Common myeloid progenitor, CD34-positive (primary cell): ENCODE measurements at regions not wholly inside any gene's neighbourhood (a gene's known extent, or its start where the extent isn't known, plus 50 kb on each side); places are given as distances from the start of the nearest gene placed in this dataset.

Experiments used
- CTCF ChIA-PET: fragments of 350-600 bp; sonication (Branson Sonifier 250); formaldehyde crosslinking; loops from one replicate; lab custom pipeline; 2021; ENCODE audit warnings: antibody characterized with exemption; lab: Charles Lee
- POLR2A ChIA-PET: fragments of 350-600 bp; sonication (Branson Sonifier 250); formaldehyde crosslinking; loops from one replicate; lab custom pipeline; 2021; ENCODE audit warnings: antibody characterized with exemption; lab: Charles Lee
- DNase-seq, 3 donors: peaks; one replicate each; pipeline versions ENCODE4 v3.0.0 to v3.0.0-alpha.2; 2013
- H3K27ac ChIP-seq, 2 experiments: 1 replicate in 1 of 2; 2 replicates in 1 of 2; pipeline ENCODE4 v1.7.0; 2013; ENCODE audit warnings: inconsistent platforms in 2 of 2, low read length in 2 of 2, mild to moderate bottlenecking in 2 of 2, low read depth in 1 of 2, moderate library complexity in 1 of 2; ENCODE audit not compliant: severe bottlenecking in 2 of 2, insufficient read depth in 1 of 2, poor library complexity in 1 of 2
- H3K27me3 ChIP-seq, 5 experiments: replicated peaks in 2 of 5; 1 replicate in 3 of 5; 2 replicates in 2 of 5; pipeline versions ENCODE4 v1.6.1 to v1.7.0; 2013; ENCODE audit warnings: low read length in 4 of 5, mild to moderate bottlenecking in 2 of 5, moderate library complexity in 2 of 5, inconsistent platforms in 1 of 5; ENCODE audit not compliant: insufficient read depth in 5 of 5, control insufficient read depth in 4 of 5
- H3K36me3 ChIP-seq, 4 experiments: 1 replicate in 2 of 4; 2 replicates in 2 of 4; pipeline versions ENCODE4 v1.6.1 to v1.7.0; 2013; ENCODE audit warnings: low read length in 3 of 4, control low read depth in 1 of 4, mild to moderate bottlenecking in 1 of 4; ENCODE audit not compliant: control insufficient read depth in 4 of 4, insufficient read depth in 4 of 4
- H3K4me1 ChIP-seq, 4 experiments: 1 replicate in 3 of 4; 2 replicates in 1 of 4; pipeline versions ENCODE4 v1.6.1 to v1.7.1; 2013; ENCODE audit warnings: low read length in 3 of 4, mild to moderate bottlenecking in 3 of 4, control low read depth in 1 of 4, inconsistent platforms in 1 of 4, moderate library complexity in 1 of 4; ENCODE audit not compliant: control insufficient read depth in 4 of 4, insufficient read depth in 4 of 4; ENCODE audit errors: control extremely low read depth in 1 of 4
- H3K4me3 ChIP-seq, 7 experiments: 1 replicate in 4 of 7; 2 replicates in 3 of 7; pipeline versions ENCODE4 v1.5.1 to v1.7.0; 2013; ENCODE audit warnings: mild to moderate bottlenecking in 7 of 7, low read length in 6 of 7, moderate library complexity in 6 of 7, inconsistent platforms in 2 of 7, low read depth in 2 of 7, control low read depth in 1 of 7; ENCODE audit not compliant: insufficient read depth in 4 of 7, control insufficient read depth in 1 of 7; ENCODE audit errors: extremely low read depth in 1 of 7
- H3K9me3 ChIP-seq, 5 experiments: 1 replicate in 4 of 5; 2 replicates in 1 of 5; pipeline versions ENCODE4 v1.6.1 to v1.7.1; 2013; ENCODE audit warnings: low read length in 4 of 5, mild to moderate bottlenecking in 2 of 5, inconsistent platforms in 1 of 5, low read depth in 1 of 5, moderate library complexity in 1 of 5; ENCODE audit not compliant: control insufficient read depth in 4 of 5, insufficient read depth in 2 of 5; ENCODE audit errors: control extremely low read depth in 1 of 5
- WGBS: methylation state at CpG from one replicate; pipeline ENCODE4 v1.1.5; 2013; ENCODE audit not compliant: insufficient coverage; 5-methylcytosine and 5-hydroxymethylcytosine counted together

DNA sequence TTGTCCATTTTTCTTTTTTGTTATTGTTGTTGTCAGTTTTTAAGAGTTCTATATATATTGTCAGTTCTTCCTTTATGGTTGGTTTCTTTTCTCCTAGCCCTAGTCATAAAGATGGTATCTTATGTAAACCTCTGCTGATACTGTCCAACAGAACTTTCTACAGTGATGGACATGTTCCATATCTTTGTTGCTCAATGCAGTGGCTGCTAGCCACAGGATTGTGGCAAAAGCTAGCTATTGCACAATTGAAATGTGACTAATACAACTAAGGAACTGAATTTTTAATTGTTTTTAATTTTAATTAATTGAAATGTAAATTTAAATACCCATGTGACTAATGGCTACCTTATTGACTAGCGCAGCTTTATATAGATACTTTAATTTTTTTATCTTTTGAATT lies 411.8 kb upstream of the PTBP2 start:
- CTCF ChIA-PET: no interaction called here
- H3K9me3 ChIP-seq: no peaks in the 10 kb centered on the region
- no peak overlapping the region for H3K27ac ChIP-seq
- H3K27me3 ChIP-seq: no peaks in the 10 kb centered on the region
- H3K4me1 ChIP-seq: peaks cover 0 to 11% (median 0%) of the 10 kb centered on the region in 4 experiments
- POLR2A ChIA-PET: no interaction called here
- no peak overlapping the region for H3K4me3 ChIP-seq
- no CpG with 5 or more reads among the region's 1 CpG for WGBS
- H3K36me3 ChIP-seq: no peaks in the 10 kb centered on the region
- DNase-seq: peak in 2 of 3 donors; percentile 13 to 19

DNA sequence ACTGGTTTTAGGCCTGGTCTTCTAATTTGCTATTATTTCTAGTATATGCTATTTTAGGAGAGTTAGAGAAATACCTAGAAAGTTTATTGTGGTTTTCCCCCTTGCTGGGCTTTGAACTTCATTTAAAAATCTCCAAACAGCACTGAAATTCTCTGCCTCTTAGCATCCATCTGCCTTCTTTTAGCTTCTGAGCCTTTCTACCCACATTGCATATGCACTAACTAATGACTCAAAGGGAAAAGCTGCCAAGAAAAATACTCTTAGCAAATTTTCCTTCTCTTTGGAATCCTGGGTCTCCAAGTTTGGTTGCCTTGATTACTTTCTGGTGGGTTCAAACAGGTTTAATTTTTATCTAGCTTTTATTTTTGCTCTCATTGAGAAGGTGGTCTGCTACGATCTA lies 408.4 kb upstream of the PTBP2 start:
- H3K27me3 ChIP-seq: no peaks in the 10 kb centered on the region
- H3K27ac ChIP-seq: no peak overlapping the region
- H3K4me1 ChIP-seq: peaks cover 0 to 9% (median 0%) of the 10 kb centered on the region in 4 experiments
- WGBS: no CpG with 5 or more reads among the region's 1 CpG
- no peak for DNase-seq
- CTCF ChIA-PET: no interaction called here
- H3K9me3 ChIP-seq: no peaks in the 10 kb centered on the region
- H3K36me3 ChIP-seq: no peaks in the 10 kb centered on the region
- POLR2A ChIA-PET: no interaction called here
- no peak overlapping the region for H3K4me3 ChIP-seq

DNA sequence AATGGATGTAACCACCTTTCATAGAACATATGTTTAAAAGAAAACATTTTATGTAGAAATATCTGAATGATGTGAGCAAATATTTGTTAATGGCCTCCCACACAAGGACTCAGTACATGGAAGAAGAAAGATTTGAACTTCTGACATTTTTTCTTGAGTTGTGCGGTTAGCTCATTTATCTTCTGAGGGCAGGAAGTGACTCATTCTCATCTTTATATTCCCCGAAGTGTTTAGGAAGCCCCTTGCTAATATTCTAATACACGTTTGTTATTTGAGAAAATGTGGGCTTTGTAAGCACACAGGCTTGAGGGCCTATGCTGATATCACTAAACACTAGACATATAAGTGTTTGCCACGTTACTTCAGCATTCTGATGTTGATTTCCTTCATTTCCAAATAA lies 392.5 kb upstream of the PTBP2 start:
- ChIA-PET POLR2A (no interaction called here), CTCF (no interaction called here)
- no peaks in the 10 kb centered on the region for H3K4me1 ChIP-seq
- 80% methylated on average over 1 of the region's 4 CpGs for WGBS
- no peaks in the 10 kb centered on the region for H3K27me3 ChIP-seq
- no peaks in the 10 kb centered on the region for H3K36me3 ChIP-seq
- H3K27ac ChIP-seq: no peak overlapping the region
- H3K9me3 ChIP-seq: no peaks in the 10 kb centered on the region
- no peak for DNase-seq
- H3K4me3 ChIP-seq: no peak overlapping the region

DNA sequence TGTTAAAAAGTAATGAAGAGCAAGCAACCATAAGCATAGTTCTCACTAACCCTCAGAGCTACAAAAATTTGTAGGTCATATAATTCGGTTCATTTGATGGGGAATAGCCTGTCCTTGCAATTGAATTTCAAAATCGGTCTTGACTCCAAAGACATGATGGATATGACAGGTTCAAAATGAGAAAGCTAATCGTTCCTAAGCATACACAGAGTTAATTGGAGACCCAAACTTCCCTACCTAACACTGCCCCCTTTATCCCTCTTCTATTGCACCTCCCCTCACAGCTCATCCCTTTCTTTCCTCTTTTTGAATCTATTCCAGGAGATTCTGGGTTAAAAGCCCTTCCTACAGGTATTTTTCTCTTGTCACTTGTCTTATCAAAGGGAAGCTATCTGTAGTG lies 390.0 kb upstream of the PTBP2 start:
- ChIA-PET POLR2A (interaction anchor here (0.6 kb wide), 1 partner anchor 75 kb away, joined by 3 read pairs; no protein-coding TSS in a partner anchor), CTCF (no interaction called here)
- 100% methylated on average over 3 of the region's 3 CpGs for WGBS

DNA sequence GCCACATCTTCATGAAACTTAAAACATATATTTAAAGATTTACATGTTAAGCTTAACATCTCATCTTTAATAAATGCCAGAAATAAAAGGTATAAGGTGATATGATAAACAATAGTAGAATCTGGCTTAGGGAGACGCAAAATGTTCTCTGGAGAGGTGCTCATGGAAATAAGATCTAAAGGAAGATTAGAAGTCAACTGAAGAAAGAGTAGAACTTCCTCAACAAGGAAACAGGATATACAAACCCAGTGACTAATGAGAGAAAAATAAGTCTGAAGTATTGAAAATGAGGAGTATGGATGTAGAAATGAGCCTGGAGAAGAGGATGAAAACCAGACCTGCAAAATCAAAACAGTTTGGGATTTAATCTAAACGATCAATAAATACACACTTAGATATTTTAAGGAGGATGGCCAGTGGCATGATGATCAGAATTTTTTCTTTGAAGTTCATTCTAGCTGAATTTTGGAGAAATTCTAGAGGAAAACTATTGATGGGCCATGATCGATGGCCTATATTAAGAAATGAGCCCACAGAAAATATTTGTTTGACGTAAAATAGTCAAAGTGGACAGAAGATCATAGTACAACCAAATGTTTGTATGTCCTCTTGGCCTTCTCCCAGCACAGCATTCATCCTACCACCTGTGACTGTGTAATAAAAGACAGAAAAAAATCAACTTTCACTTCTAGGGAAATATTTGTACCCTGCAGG lies 387.9 kb upstream of the PTBP2 start:
- POLR2A ChIA-PET: no interaction called here
- no peak for DNase-seq
- Histone ChIP-seq H3K9me3 (peaks cover 0 to 3% (median 0%) of the 10 kb centered on the region in 5 experiments), H3K27me3 (no peaks in the 10 kb centered on the region), H3K4me3 (no peak overlapping the region), H3K27ac (no peak overlapping the region), H3K36me3 (no peaks in the 10 kb centered on the region), H3K4me1 (no peaks in the 10 kb centered on the region)
- CTCF ChIA-PET: no interaction called here
- WGBS: 100% methylated on average over 2 of the region's 4 CpGs

More for the DNA sequence above, 390.0 kb upstream of the PTBP2 start:
- no peak for DNase-seq
- H3K4me3 ChIP-seq: no peak overlapping the region
- no peak overlapping the region for H3K27ac ChIP-seq
- no peaks in the 10 kb centered on the region for H3K9me3 ChIP-seq
- no peaks in the 10 kb centered on the region for H3K27me3 ChIP-seq
- H3K4me1 ChIP-seq: no peaks in the 10 kb centered on the region
- no peaks in the 10 kb centered on the region for H3K36me3 ChIP-seq

DNA sequence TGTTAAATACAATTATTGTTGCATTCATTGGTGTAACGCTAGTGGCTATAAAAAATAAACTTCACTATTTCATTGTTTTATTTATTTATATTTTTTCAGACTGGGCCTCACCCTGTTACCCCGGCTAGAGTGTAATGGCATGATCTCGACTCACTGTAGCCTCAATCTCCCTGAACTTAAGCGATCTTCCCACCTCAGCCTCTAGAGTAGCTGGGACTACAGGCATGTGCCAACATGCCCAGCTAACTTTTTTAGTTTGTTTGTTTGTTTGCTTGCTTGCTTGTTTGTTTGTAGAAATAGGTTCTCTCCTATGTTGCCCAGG lies 387.4 kb upstream of the PTBP2 start:
- DNase-seq: no peak
- Histone ChIP-seq H3K27me3 (no peaks in the 10 kb centered on the region), H3K9me3 (peaks cover 0 to 3% (median 0%) of the 10 kb centered on the region in 5 experiments), H3K36me3 (no peaks in the 10 kb centered on the region), H3K4me3 (no peak overlapping the region), H3K27ac (no peak overlapping the region), H3K4me1 (no peaks in the 10 kb centered on the region)
- WGBS: no CpG with 5 or more reads among the region's 4 CpGs
- ChIA-PET CTCF (no interaction called here), POLR2A (no interaction called here)

DNA sequence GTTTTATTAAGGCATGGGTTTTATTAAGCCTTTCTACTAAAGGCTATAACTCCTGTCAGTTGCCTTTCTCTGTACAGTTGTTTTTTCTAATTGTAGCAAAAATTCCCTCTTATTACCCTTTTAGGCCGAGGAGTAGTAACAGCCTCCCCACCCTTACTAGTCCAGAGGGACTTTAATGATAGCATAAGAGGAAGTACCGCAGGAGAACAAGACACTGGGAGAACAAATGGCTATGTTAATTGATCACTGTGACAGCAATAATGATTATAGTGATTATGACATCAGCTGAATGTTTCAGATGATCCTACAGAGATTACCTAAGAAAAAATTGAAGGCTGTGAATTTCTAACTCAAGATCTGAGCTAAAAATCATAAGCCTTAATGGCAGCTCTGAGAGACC lies 383.0 kb upstream of the PTBP2 start:
- WGBS: no CpG with 5 or more reads among the region's 2 CpGs
- POLR2A ChIA-PET: no interaction called here
- CTCF ChIA-PET: no interaction called here

More for the DNA sequence above, 383.0 kb upstream of the PTBP2 start:
- Histone ChIP-seq H3K4me3 (no peak overlapping the region), H3K9me3 (peaks cover 0 to 3% (median 0%) of the 10 kb centered on the region in 5 experiments), H3K27me3 (no peaks in the 10 kb centered on the region), H3K27ac (no peak overlapping the region), H3K4me1 (no peaks in the 10 kb centered on the region), H3K36me3 (no peaks in the 10 kb centered on the region)
- no peak for DNase-seq
